ENCODE measurements at regions not wholly inside any gene's neighbourhood (a gene's known extent, or its start where the extent isn't known, plus 50 kb on each side); places are given as distances from the start of the nearest gene placed in this dataset.

DNA sequence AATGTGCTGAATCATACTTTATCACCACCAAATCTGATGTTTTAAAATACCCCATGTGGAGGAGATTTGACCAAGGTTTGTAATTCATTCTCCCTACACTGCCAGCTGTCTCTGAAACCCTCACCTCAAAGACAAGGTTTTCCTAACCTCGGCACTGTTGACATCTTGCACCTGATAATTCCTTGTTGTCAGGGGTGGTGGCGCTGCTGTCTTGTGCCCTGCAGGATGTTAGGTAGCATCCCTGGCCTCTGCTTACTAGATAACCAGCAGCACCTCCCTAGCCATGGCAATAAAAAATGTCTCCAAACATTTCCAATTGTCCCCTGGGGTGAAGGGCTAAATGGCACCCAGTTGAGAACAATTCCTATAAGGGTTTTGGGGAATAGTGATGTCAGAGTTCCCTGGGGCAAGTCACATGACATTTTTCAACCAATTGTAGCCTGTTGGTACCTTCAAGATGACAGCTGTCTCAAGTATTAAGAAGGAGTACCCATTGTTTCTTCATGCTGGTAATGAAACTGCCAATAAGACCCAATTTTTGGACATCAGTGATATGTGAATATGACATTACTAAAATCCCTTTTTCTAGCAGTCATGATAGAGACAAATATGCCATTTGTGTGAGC is 160.6 kb upstream of the PLCXD3 start:
- H3K4me3 ChIP-seq (ENCODE audit: low read depth, low read length), result no peak overlapping the region
- TF ChIP-seq, protein P1, sequence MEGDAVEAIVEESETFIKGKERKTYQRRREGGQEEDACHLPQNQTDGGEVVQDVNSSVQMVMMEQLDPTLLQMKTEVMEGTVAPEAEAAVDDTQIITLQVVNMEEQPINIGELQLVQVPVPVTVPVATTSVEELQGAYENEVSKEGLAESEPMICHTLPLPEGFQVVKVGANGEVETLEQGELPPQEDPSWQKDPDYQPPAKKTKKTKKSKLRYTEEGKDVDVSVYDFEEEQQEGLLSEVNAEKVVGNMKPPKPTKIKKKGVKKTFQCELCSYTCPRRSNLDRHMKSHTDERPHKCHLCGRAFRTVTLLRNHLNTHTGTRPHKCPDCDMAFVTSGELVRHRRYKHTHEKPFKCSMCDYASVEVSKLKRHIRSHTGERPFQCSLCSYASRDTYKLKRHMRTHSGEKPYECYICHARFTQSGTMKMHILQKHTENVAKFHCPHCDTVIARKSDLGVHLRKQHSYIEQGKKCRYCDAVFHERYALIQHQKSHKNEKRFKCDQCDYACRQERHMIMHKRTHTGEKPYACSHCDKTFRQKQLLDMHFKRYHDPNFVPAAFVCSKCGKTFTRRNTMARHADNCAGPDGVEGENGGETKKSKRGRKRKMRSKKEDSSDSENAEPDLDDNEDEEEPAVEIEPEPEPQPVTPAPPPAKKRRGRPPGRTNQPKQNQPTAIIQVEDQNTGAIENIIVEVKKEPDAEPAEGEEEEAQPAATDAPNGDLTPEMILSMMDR (IDR thresholded peaks at IDR 0.05; ENCODE audit: insufficient read depth, low read length, poor library complexity, severe bottlenecking), result no peak
- H3K27me3 ChIP-seq (ENCODE audit: control insufficient read depth, insufficient read depth, low read length), result no peaks in the 10 kb centered on the region
- DNase-seq (ENCODE audit: low read depth), result no peak
- H3K36me3 ChIP-seq (ENCODE audit: control insufficient read depth, insufficient read depth, low read length), result no peaks in the 10 kb centered on the region

DNA sequence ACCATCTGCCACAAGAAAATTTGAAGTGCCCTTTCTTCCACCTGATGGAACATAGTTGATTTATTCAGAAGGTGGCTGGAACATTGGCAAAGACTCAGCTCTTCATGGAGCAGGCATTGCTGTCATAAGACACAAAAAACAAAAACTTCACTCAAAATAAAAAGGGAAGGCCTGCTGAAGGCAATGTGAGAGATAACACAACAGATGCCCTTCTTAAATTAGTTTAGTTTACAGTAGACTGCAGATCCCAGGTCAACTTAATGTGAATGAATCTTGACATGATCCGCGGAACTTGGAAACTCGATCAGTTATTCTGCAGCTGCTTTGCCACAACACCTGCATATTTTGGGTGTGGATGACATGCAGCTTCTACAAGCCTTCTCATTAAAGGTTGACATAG is 159.8 kb upstream of the PLCXD3 start:
- H3K36me3 ChIP-seq (ENCODE audit: control insufficient read depth, insufficient read depth, low read length), result no peaks in the 10 kb centered on the region
- no peak for DNase-seq (ENCODE audit: low read depth)
- H3K27me3 ChIP-seq (ENCODE audit: control insufficient read depth, insufficient read depth, low read length), result no peaks in the 10 kb centered on the region
- TF ChIP-seq, protein P1 (IDR thresholded peaks at IDR 0.05; ENCODE audit: insufficient read depth, low read length, poor library complexity, severe bottlenecking), result no peak
- H3K4me3 ChIP-seq (ENCODE audit: low read depth, low read length), result no peak overlapping the region

DNA sequence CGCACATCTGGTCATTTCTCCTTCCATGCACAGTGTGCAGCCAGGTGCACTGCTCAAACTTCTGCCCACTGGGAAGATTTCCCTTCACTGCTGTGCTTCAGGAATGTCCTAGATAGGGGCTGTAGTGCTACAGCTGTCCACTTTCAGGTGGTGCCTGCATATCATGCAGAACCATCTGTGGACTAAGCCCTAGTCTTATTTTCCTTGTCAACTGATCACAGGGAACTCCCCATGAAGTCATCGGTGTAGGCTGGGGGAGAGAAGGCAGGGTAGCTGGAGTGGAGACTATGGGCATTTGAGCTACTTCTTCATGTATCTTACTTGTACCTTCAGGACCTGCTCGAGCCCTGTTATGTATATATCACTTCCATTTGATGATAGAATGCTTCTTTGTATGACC is 150.9 kb upstream of the PLCXD3 start:
- Histone ChIP-seq H3K36me3 (ENCODE audit: control insufficient read depth, insufficient read depth, low read length) (no peaks in the 10 kb centered on the region), H3K27me3 (ENCODE audit: control insufficient read depth, insufficient read depth, low read length) (no peaks in the 10 kb centered on the region), H3K4me3 (ENCODE audit: low read depth, low read length) (no peak overlapping the region)
- TF ChIP-seq, protein P1 (IDR thresholded peaks at IDR 0.05; ENCODE audit: insufficient read depth, low read length, poor library complexity, severe bottlenecking), result no peak
- no peak for DNase-seq (ENCODE audit: low read depth)

DNA sequence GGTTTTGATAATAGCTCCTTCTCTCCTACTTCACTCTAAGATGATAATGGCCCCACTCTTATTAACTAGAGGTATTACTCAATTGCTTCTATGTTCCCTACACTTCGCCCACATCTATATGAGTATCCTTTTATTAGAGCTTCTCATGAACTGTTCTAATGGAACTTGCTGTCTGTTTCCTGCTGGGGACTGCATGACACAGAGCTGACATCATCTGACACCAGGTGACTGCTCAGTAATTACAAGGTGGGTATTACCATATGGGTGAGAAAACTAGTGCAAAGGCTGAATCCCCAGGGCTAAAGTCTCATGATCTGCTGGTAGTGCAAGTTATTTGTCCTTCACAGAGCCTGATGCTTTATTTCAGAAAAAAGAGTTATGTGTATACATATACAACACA is 146.2 kb upstream of the PLCXD3 start:
- Histone ChIP-seq H3K4me3 (ENCODE audit: low read depth, low read length) (no peak overlapping the region), H3K27me3 (ENCODE audit: control insufficient read depth, insufficient read depth, low read length) (no peaks in the 10 kb centered on the region), H3K36me3 (ENCODE audit: control insufficient read depth, insufficient read depth, low read length) (no peaks in the 10 kb centered on the region)
- no peak for DNase-seq (ENCODE audit: low read depth)
- TF ChIP-seq, protein P1 (IDR thresholded peaks at IDR 0.05; ENCODE audit: insufficient read depth, low read length, poor library complexity, severe bottlenecking), result no peak

DNA sequence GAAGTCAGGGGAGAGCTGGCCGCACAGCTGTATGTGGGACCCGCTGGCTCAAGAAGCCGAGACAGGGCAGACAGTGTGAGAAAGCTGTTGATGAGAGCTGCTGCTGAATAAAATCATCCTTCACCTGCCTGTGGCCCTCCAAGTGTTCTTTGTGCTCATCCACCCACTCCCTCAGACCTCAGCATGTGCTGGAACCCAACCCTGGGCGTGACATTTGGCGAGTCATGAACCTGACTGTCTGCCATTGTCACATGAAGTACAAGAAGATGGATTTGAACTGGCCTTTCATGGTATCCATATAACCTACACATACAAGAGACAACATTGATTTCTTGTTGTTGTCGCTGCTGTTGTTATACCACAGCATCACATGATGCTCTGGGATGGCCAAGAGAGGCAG is 139.7 kb upstream of the PLCXD3 start:
- no peaks in the 10 kb centered on the region for H3K36me3 ChIP-seq (ENCODE audit: control insufficient read depth, insufficient read depth, low read length)
- no peak for DNase-seq (ENCODE audit: low read depth)
- H3K4me3 ChIP-seq (ENCODE audit: low read depth, low read length), result no peak overlapping the region
- H3K27me3 ChIP-seq (ENCODE audit: control insufficient read depth, insufficient read depth, low read length), result no peaks in the 10 kb centered on the region
- TF ChIP-seq, protein P1 (IDR thresholded peaks at IDR 0.05; ENCODE audit: insufficient read depth, low read length, poor library complexity, severe bottlenecking), result no peak

DNA sequence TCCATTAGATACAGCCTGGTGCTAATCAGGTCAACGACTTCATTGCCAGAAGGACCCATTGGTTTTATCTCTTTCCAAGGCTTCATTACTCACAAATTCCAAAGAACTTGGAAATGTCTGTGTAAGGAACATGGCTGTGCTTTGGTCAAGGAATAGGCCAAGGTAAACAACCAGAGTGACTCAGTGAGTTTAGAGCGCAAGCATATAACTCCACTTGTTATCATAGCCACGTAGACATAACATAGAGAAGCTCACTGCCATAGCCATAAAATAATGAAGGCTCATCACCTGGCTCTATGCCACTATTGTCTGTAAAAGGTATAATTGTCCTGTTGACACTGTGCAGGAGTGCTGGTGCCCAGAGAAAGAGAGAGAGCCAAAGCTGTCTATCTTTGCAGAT is 139.3 kb upstream of the PLCXD3 start:
- TF ChIP-seq, protein P1 (IDR thresholded peaks at IDR 0.05; ENCODE audit: insufficient read depth, low read length, poor library complexity, severe bottlenecking), result no peak
- no peaks in the 10 kb centered on the region for H3K36me3 ChIP-seq (ENCODE audit: control insufficient read depth, insufficient read depth, low read length)
- no peak overlapping the region for H3K4me3 ChIP-seq (ENCODE audit: low read depth, low read length)
- no peaks in the 10 kb centered on the region for H3K27me3 ChIP-seq (ENCODE audit: control insufficient read depth, insufficient read depth, low read length)
- DNase-seq (ENCODE audit: low read depth), result no peak

All from kidney epithelial cell (primary cell).